GM12865 (cell line): ENCODE measurements at regions not wholly inside any gene's neighbourhood (a gene's known extent, or its start where the extent isn't known, plus 50 kb on each side); places are given as distances from the start of the nearest gene placed in this dataset.

ENCODE experiments used
- DNase-seq: peaks from one replicate; pipeline ENCODE4 v3.0.0; 2010; ENCODE audit warnings: low read depth
- H3K4me3 ChIP-seq: 2 replicates; pipeline ENCODE4 v1.5.1; 2011; ENCODE audit warnings: mild to moderate bottlenecking, low read depth, low read length, control low read depth
- TF ChIP-seq, protein P1 (sequence below): IDR thresholded peaks from 2 replicates; pipeline ENCODE4 v1.5.1; 2011; ENCODE audit warnings: low read length, control low read depth, low read depth, inconsistent platforms; ENCODE audit not compliant: insufficient read depth; ENCODE audit errors: missing control alignments

DNA sequence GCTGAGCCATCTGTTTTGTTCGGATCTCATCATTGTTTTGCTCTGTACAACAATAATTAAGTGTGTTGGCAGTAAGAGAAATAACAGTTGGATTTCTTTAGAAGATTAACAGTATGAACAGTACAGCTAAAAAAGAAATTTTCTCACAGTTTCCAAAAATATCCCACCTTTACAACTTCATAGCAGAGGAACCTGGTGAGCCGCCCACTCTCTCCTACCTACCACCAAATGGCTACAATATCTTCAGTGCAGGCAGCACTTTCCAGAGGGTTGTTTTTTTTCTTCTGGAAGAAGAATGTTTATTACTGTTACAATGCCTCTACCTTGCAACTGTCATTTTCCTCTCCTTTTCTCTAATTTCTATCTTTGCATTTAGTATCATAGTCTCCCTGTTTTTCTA, 1577.5 kb upstream of the PRR20A start:
- no peak for DNase-seq
- no peak overlapping the region for H3K4me3 ChIP-seq
- TF ChIP-seq, protein P1, sequence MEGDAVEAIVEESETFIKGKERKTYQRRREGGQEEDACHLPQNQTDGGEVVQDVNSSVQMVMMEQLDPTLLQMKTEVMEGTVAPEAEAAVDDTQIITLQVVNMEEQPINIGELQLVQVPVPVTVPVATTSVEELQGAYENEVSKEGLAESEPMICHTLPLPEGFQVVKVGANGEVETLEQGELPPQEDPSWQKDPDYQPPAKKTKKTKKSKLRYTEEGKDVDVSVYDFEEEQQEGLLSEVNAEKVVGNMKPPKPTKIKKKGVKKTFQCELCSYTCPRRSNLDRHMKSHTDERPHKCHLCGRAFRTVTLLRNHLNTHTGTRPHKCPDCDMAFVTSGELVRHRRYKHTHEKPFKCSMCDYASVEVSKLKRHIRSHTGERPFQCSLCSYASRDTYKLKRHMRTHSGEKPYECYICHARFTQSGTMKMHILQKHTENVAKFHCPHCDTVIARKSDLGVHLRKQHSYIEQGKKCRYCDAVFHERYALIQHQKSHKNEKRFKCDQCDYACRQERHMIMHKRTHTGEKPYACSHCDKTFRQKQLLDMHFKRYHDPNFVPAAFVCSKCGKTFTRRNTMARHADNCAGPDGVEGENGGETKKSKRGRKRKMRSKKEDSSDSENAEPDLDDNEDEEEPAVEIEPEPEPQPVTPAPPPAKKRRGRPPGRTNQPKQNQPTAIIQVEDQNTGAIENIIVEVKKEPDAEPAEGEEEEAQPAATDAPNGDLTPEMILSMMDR: no peak

DNA sequence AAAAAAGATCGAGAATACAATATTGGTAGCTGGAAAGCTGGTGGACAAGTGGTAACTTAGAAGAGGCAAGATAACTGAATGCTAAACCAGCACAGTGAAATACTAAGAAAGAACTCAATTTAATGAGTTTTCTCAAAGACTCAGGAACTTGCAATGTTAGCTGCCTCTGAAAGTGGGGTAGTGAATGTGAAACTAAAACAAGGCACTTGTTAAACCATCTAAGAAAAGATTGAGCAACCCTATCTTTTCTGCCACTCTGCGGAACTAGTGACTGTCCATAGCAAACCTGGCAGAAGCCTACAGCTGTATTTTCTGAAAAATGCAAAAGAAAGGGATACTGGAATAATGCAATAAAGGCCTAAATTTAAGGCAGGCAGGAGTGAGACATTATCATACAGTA, 1574.4 kb upstream of the PRR20A start:
- no peak for DNase-seq
- TF ChIP-seq, protein P1: no peak
- H3K4me3 ChIP-seq: no peak overlapping the region

DNA sequence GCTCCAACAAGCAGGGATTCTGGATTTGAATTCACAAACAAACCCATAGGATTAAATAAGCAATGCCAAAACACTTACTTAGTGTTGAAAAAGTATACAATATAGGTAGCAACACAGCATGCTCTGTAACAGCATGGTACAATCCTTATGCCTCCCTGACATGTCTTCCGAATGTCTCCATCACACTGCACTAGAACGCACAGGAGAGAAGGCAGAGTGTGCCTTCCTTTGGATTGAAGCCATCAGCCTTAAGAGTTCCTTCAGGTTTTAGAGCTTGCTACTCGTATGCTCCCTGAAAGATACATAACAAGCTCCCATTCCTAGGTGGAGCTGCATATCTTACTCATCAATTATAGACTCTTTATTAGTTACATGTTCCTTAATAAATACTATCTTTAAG, 1573.9 kb upstream of the PRR20A start:
- no peak for DNase-seq
- TF ChIP-seq, protein P1: no peak
- H3K4me3 ChIP-seq: no peak overlapping the region

DNA sequence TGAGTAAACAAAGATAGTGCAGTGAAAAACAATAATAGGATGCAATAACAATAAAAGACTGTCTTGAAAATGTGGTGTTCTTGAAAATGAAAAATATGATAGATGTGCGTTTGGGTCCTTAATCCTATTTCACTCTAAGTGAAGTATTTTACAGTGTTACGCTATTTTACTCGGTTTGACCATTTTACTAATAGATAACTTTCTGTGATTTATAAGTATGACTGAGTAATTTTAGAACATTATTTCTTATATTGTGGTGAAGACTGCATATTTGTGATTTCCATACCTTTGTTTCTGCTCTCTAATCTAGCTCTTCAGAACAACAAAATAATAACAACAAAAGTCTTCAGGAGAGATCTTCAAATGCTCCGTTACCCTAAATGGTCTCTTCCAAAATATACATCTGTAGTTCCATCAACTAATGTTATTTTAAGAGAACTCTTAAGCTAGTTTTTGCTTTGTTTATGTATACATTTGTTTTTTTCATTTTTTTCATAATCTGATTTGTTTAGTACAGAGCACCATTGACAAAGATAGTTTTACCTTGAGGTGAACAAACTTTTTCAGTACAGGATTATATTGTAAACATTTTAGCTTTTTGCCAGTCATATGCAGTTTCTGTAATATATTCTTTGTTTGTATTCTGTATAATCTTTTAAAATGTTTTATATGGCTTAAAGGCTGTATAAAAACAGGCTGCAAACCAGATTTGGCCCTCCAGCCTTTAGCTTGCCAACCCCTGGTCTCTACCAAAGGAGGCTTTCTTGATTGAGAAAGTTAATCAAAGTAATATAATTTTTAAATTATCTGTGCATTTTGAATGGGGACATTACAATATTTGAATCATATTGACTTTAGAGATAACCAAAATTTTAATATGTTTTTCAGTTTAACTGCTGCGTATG, 1572.7 kb upstream of the PRR20A start:
- DNase-seq: no peak
- no peak overlapping the region for H3K4me3 ChIP-seq
- TF ChIP-seq, protein P1: no peak

DNA sequence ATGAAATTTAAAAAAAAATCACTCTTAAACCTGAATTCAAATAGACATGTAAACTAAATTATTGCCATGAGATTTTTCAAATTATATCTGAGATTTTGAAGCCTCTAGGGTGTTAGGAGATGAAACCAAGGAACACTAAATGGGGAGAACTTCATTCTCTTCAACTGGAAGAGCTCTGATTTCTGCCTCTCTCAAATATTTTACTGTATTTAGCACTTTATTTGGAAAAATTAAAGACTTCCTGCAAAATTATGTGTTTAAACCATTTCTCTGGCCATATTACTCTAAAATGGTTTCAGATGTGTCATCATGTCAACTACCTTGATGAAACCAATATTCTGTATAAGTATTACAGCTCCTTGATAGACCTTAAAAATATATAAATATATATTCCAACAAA, 1571.6 kb upstream of the PRR20A start:
- no peak for DNase-seq
- TF ChIP-seq, protein P1: no peak
- no peak overlapping the region for H3K4me3 ChIP-seq

DNA sequence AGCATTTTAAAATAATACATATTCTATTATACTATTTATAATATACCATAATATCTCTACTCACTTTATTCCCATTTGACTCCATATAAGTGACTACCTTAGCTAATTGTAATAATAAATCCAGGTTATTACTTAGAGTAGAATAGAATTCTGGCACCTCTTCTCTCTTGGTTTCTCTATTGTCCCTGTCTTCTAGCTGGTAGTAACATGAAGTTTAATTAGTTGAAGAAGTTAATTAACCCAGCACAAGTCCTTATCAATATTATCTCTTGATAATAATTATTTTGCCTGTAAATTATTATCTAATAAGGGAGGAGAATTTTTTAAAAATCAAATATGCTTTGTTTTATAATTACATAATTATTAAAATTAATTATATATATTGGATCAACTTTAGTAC, 1571.2 kb upstream of the PRR20A start:
- TF ChIP-seq, protein P1: no peak
- no peak overlapping the region for H3K4me3 ChIP-seq
- DNase-seq: no peak

DNA sequence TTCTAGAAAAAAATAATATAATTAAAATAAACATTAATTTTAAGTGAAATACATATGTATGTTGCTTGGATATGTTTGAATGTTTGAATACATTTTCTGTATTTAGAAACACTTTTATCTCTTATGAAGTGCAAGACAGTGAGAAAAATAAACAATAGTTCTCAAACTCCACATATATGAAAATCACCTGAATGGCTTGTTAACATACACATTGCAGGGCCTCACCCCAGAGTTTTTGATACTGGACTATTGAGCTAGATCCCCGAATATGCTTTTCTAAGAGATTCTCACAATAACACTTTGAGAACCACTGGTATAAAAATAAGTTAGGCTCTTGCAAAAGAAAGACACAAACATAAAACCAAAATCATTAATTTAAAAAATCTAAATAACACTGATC, 1570.3 kb upstream of the PRR20A start:
- DNase-seq: no peak
- TF ChIP-seq, protein P1: no peak
- H3K4me3 ChIP-seq: no peak overlapping the region
